ENCODE measurements at regions not wholly inside any gene's neighbourhood (a gene's known extent, or its start where the extent isn't known, plus 50 kb on each side); places are given as distances from the start of the nearest gene placed in this dataset.
A peak's percentile ranks its signal among the peaks of the same experiment; 100 is the strongest.

- TF ChIP-seq CTCF (IDR thresholded peaks at IDR 0.05; ENCODE audit: borderline replicate concordance, extremely low read depth, low read length, poor library complexity, severe bottlenecking) (no peak), EZH2 (IDR thresholded peaks at IDR 0.05; ENCODE audit: borderline replicate concordance, low read depth, low read length, severe bottlenecking) (no peak)
- Histone ChIP-seq H3K4me3 (ENCODE audit: low read depth in 1 of 2, low read length in 2 of 2) (no peak overlapping the region), H3K36me3 (ENCODE audit: insufficient read depth, low read length) (no peaks in the 10 kb centered on the region), H3K79me2 (ENCODE audit: insufficient read depth, low read length) (no peaks in the 10 kb centered on the region), H3K4me2 (ENCODE audit: insufficient read depth, low read length) (no peak overlapping the region), H3K27me3 (ENCODE audit: insufficient read depth, low read length, poor library complexity) (no peaks in the 10 kb centered on the region), H3K9me3 (ENCODE audit: insufficient read depth, low read length, severe bottlenecking) (no peaks in the 10 kb centered on the region), H3K27ac (ENCODE audit: low read length) (no peak overlapping the region), H3K9ac (ENCODE audit: low read depth, low read length) (no peak overlapping the region), H4K20me1 (ENCODE audit: insufficient read depth, low read length) (no peaks in the 10 kb centered on the region), H2AFZ (ENCODE audit: low read depth, low read length) (peak overlapping the region; percentile 43; the same call in 1 of the 2 replicates), H3K4me1 (ENCODE audit: insufficient read depth, low read length) (peaks cover 11% of the 10 kb centered on the region; the same call in 1 of the 2 replicates)
- ATAC-seq (ENCODE audit: insufficient read depth, low read depth) (peak; percentile 59), DNase-seq (peak; percentile 12)
These were observed 154.0 kb downstream of the RAB11FIP2 start for GRCh38 chr10:117892681-117893220.

GRCh38 chr10:117894339-117894738, 152.4 kb downstream of the RAB11FIP2 start:
- no peak overlapping the region for H3K4me3 ChIP-seq (ENCODE audit: low read depth in 1 of 2, low read length in 2 of 2)
- H3K4me2 ChIP-seq (ENCODE audit: insufficient read depth, low read length): no peak overlapping the region
- peaks cover 11% of the 10 kb centered on the region; the same call in 1 of the 2 replicates for H3K4me1 ChIP-seq (ENCODE audit: insufficient read depth, low read length)
- H2AFZ ChIP-seq (ENCODE audit: low read depth, low read length): no peak overlapping the region
- TF ChIP-seq EZH2 (IDR thresholded peaks at IDR 0.05; ENCODE audit: borderline replicate concordance, low read depth, low read length, severe bottlenecking): no peak
- TF ChIP-seq CTCF (IDR thresholded peaks at IDR 0.05; ENCODE audit: borderline replicate concordance, extremely low read depth, low read length, poor library complexity, severe bottlenecking): no peak
- no peak overlapping the region for H3K27ac ChIP-seq (ENCODE audit: low read length)
- H3K36me3 ChIP-seq (ENCODE audit: insufficient read depth, low read length): no peaks in the 10 kb centered on the region
- DNase-seq (no peak), ATAC-seq (ENCODE audit: insufficient read depth, low read depth) (no peak)
- no peaks in the 10 kb centered on the region for H3K27me3 ChIP-seq (ENCODE audit: insufficient read depth, low read length, poor library complexity)
- no peaks in the 10 kb centered on the region for H3K79me2 ChIP-seq (ENCODE audit: insufficient read depth, low read length)
- no peaks in the 10 kb centered on the region for H4K20me1 ChIP-seq (ENCODE audit: insufficient read depth, low read length)
- no peaks in the 10 kb centered on the region for H3K9me3 ChIP-seq (ENCODE audit: insufficient read depth, low read length, severe bottlenecking)
- H3K9ac ChIP-seq (ENCODE audit: low read depth, low read length): no peak overlapping the region

GRCh38 chr10:117896517-117896916, 150.2 kb downstream of the RAB11FIP2 start:
- TF ChIP-seq EZH2 (IDR thresholded peaks at IDR 0.05; ENCODE audit: borderline replicate concordance, low read depth, low read length, severe bottlenecking): no peak
- no peak for TF ChIP-seq CTCF (IDR thresholded peaks at IDR 0.05; ENCODE audit: borderline replicate concordance, extremely low read depth, low read length, poor library complexity, severe bottlenecking)
- H3K9me3 ChIP-seq (ENCODE audit: insufficient read depth, low read length, severe bottlenecking): no peaks in the 10 kb centered on the region
- H3K9ac ChIP-seq (ENCODE audit: low read depth, low read length): no peak overlapping the region
- no peaks in the 10 kb centered on the region for H3K27me3 ChIP-seq (ENCODE audit: insufficient read depth, low read length, poor library complexity)
- no peak overlapping the region for H2AFZ ChIP-seq (ENCODE audit: low read depth, low read length)
- H3K4me2 ChIP-seq (ENCODE audit: insufficient read depth, low read length): no peak overlapping the region
- H3K4me1 ChIP-seq (ENCODE audit: insufficient read depth, low read length): peaks cover 11% of the 10 kb centered on the region; the same call in 1 of the 2 replicates
- DNase-seq: peak; percentile 16
- no peak overlapping the region for H3K27ac ChIP-seq (ENCODE audit: low read length)
- no peak overlapping the region for H3K4me3 ChIP-seq (ENCODE audit: low read depth in 1 of 2, low read length in 2 of 2)
- ATAC-seq (ENCODE audit: insufficient read depth, low read depth): peak; percentile 74
- no peaks in the 10 kb centered on the region for H3K79me2 ChIP-seq (ENCODE audit: insufficient read depth, low read length)
- H4K20me1 ChIP-seq (ENCODE audit: insufficient read depth, low read length): no peaks in the 10 kb centered on the region
- no peaks in the 10 kb centered on the region for H3K36me3 ChIP-seq (ENCODE audit: insufficient read depth, low read length)
